ENCODE measurements at regions not wholly inside any gene's neighbourhood (a gene's known extent, or its start where the extent isn't known, plus 50 kb on each side); places are given as distances from the start of the nearest gene placed in this dataset.

DNA sequence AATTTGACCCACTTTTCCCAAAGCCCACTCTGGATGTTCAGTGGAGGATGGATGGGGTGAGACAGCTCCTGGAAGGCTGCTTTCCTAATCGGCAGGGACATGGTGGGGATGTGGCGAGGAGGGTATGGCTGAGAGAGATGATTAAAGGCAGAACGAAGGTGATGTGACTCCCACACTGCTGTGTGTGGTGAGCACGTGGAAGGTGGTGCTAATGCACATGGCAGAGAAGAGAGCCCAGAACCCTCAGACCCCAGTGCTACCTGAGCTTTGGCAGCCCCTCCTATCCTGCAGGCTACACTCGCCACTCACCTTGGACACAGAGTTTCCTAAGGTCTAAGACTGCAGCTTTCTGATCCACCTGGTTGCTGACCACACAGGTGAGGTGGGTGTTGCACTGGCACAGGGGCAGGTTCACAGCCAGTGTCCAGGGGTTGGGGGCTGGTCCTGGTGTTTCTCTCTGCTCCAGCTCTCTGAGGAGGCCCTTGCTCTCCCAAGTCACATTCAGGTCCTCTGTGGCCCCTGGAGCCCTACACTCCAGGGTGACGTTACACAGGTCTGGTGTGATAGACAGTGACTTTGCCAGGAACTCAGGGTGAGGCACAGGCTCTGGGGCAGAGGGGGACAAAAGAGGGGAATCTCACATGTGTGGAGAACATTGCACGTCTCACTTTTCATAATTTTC lies 151.4 kb upstream of the ETV3 start:
- no peak for TF ChIP-seq CTCF (IDR thresholded peaks at IDR 0.05; ENCODE audit: low read depth, low read length)
- peaks cover 100% of the 10 kb centered on the region for H3K27me3 ChIP-seq (ENCODE audit: insufficient read depth, low read depth, severe bottlenecking)
- no peak overlapping the region for H3K27ac ChIP-seq
- no peaks in the 10 kb centered on the region for H3K36me3 ChIP-seq
- DNase-seq, result no peak
- H3K4me3 ChIP-seq (ENCODE audit: low read depth, low read length), result no peak overlapping the region
- no peaks in the 10 kb centered on the region for H3K9me3 ChIP-seq (ENCODE audit: severe bottlenecking)

DNA sequence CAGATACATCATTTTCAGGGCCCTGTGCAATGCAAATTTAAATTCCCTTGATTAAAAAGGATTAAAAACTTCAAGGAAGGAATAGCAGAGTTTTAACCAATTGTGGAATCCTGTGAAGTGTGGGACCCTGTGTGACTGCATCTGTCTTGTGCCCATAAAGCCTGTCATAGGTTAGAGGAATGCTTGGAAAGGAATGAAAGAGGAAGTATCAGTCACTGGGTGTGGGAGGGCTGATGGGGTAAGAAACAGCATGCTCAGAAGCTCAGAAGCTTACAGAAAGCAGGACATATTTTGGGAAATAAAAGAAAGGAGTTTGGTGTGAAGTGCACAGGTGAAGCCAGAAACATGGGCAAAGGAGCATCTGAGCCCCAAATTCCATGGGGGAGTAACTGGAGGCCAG lies 150.8 kb upstream of the ETV3 start:
- H3K9me3 ChIP-seq (ENCODE audit: severe bottlenecking), result no peaks in the 10 kb centered on the region
- no peak for TF ChIP-seq CTCF (IDR thresholded peaks at IDR 0.05; ENCODE audit: low read depth, low read length)
- no peaks in the 10 kb centered on the region for H3K36me3 ChIP-seq
- H3K4me3 ChIP-seq (ENCODE audit: low read depth, low read length), result no peak overlapping the region
- H3K27me3 ChIP-seq (ENCODE audit: insufficient read depth, low read depth, severe bottlenecking), result peaks cover 100% of the 10 kb centered on the region
- H3K27ac ChIP-seq, result no peak overlapping the region
- DNase-seq, result no peak

- no peak overlapping the region for H3K4me3 ChIP-seq (ENCODE audit: low read depth, low read length)
- no peaks in the 10 kb centered on the region for H3K9me3 ChIP-seq (ENCODE audit: severe bottlenecking)
- H3K27ac ChIP-seq, result no peak overlapping the region
- H3K27me3 ChIP-seq (ENCODE audit: insufficient read depth, low read depth, severe bottlenecking), result peaks cover 100% of the 10 kb centered on the region
- no peak for DNase-seq
- no peak for TF ChIP-seq CTCF (IDR thresholded peaks at IDR 0.05; ENCODE audit: low read depth, low read length)
- no peaks in the 10 kb centered on the region for H3K36me3 ChIP-seq
Observed at GRCh38 chr1:157288492-157288891, 150.3 kb upstream of the ETV3 start.

DNA sequence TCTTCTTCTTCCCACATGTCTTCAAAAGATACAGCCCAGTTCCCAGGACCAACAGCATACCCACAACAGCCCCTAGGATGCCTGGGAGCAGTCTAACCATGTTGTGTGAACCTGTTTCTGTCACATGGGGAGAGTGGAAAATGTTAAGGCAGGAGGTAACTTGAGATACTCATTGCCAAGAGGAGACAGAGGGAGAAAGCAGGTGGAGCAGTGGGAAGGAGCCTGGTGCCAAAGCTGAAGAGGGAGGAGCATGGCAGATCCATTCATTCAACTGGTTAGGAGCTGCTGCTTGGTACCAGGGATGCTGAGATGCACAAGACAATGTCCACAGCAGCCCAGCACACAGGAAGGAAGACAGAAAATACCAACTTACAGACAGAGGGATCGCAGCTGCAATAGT lies 149.8 kb upstream of the ETV3 start:
- no peak for DNase-seq
- no peaks in the 10 kb centered on the region for H3K36me3 ChIP-seq
- peaks cover 100% of the 10 kb centered on the region for H3K27me3 ChIP-seq (ENCODE audit: insufficient read depth, low read depth, severe bottlenecking)
- TF ChIP-seq CTCF (IDR thresholded peaks at IDR 0.05; ENCODE audit: low read depth, low read length), result no peak
- no peak overlapping the region for H3K27ac ChIP-seq
- H3K9me3 ChIP-seq (ENCODE audit: severe bottlenecking), result no peaks in the 10 kb centered on the region
- H3K4me3 ChIP-seq (ENCODE audit: low read depth, low read length), result no peak overlapping the region

GRCh38 chr1:157287462-157287861 lies 149.3 kb upstream of the ETV3 start:
- Histone ChIP-seq H3K36me3 (no peaks in the 10 kb centered on the region), H3K27ac (no peak overlapping the region), H3K9me3 (ENCODE audit: severe bottlenecking) (no peaks in the 10 kb centered on the region), H3K4me3 (ENCODE audit: low read depth, low read length) (no peak overlapping the region), H3K27me3 (ENCODE audit: insufficient read depth, low read depth, severe bottlenecking) (peaks cover 100% of the 10 kb centered on the region)
- TF ChIP-seq CTCF (IDR thresholded peaks at IDR 0.05; ENCODE audit: low read depth, low read length), result no peak
- DNase-seq, result no peak

Measured in WERI-Rb-1 (cell line).